ENCODE measurements at regions not wholly inside any gene's neighbourhood (a gene's known extent, or its start where the extent isn't known, plus 50 kb on each side); places are given as distances from the start of the nearest gene placed in this dataset.

DNA sequence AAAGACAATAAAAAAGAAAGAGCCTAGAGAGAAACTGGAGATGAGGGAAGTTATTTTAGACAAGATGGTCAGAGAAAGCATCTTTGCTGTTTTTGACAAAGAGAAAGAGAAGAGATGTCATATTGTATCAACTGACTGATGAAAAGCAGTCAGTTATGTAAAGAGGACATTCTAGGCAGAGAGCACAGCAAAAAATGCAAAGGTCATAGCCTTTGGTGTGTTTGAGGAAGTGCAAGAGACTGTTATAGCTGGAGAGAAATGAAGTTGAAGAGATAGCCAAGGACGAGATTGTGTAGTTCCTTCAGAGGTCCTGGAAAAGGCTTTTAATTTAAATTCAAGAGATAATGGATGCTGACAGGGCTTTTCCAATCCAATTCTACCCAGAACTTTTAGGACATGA, 342.4 kb downstream of the RASEF start:
- DNase-seq = no peak
- H3K9me3 Mint-ChIP-seq = peaks cover 0 to 14% (median 6%) of the 10 kb centered on the region in 8 donors
- Histone ChIP-seq H3K4me3 (ENCODE audit: low read length in 2 of 2) (no peak overlapping the region), H3K36me3 (ENCODE audit: insufficient read depth, low read length) (no peaks in the 10 kb centered on the region), H3K4me1 (ENCODE audit: insufficient read depth, low read length) (no peaks in the 10 kb centered on the region), H3K27ac (ENCODE audit: low read depth, low read length) (no peak overlapping the region), H3K9me3 (ENCODE audit: control insufficient read depth in 1 of 2, low read length in 2 of 2) (no peaks in the 10 kb centered on the region), H3K27me3 (ENCODE audit: insufficient read depth, low read length) (no peaks in the 10 kb centered on the region)
- intact Hi-C loops (cut with micrococcal nuclease) = no loop called here
- no peak overlapping the region for H3K4me3 Mint-ChIP-seq
- ChIA-PET CTCF (ENCODE audit: partially characterized antibody) (no interaction called here), POLR2A (ENCODE audit: partially characterized antibody) (no interaction called here)
- H3K36me3 Mint-ChIP-seq = no peaks in the 10 kb centered on the region
- H3K27ac Mint-ChIP-seq = no peak overlapping the region
- H3K4me1 Mint-ChIP-seq = no peaks in the 10 kb centered on the region
- no peaks in the 10 kb centered on the region for H3K27me3 Mint-ChIP-seq

GRCh38 chr9:82721593-82721992, 341.3 kb downstream of the RASEF start:
- peaks cover 0 to 14% (median 6%) of the 10 kb centered on the region in 8 donors for H3K9me3 Mint-ChIP-seq
- Histone ChIP-seq H3K9me3 (ENCODE audit: control insufficient read depth in 1 of 2, low read length in 2 of 2) (no peaks in the 10 kb centered on the region), H3K27ac (ENCODE audit: low read depth, low read length) (no peak overlapping the region), H3K27me3 (ENCODE audit: insufficient read depth, low read length) (no peaks in the 10 kb centered on the region), H3K36me3 (ENCODE audit: insufficient read depth, low read length) (no peaks in the 10 kb centered on the region), H3K4me3 (ENCODE audit: low read length in 2 of 2) (no peak overlapping the region), H3K4me1 (ENCODE audit: insufficient read depth, low read length) (no peaks in the 10 kb centered on the region)
- no peak overlapping the region for H3K4me3 Mint-ChIP-seq
- no peak for DNase-seq
- no peaks in the 10 kb centered on the region for H3K36me3 Mint-ChIP-seq
- intact Hi-C loops (cut with micrococcal nuclease) = no loop called here
- H3K27ac Mint-ChIP-seq = no peak overlapping the region
- no peaks in the 10 kb centered on the region for H3K27me3 Mint-ChIP-seq
- ChIA-PET CTCF (ENCODE audit: partially characterized antibody) (no interaction called here), POLR2A (ENCODE audit: partially characterized antibody) (no interaction called here)
- no peaks in the 10 kb centered on the region for H3K4me1 Mint-ChIP-seq

GRCh38 chr9:82722051-82722450, 340.9 kb downstream of the RASEF start:
- Mint-ChIP-seq H3K4me1 (no peaks in the 10 kb centered on the region), H3K27ac (no peak overlapping the region), H3K36me3 (no peaks in the 10 kb centered on the region), H3K9me3 (peaks cover 0 to 10% (median 6%) of the 10 kb centered on the region in 8 donors), H3K4me3 (no peak overlapping the region), H3K27me3 (no peaks in the 10 kb centered on the region)
- DNase-seq = no peak
- no peaks in the 10 kb centered on the region for H3K4me1 ChIP-seq (ENCODE audit: insufficient read depth, low read length)
- ChIA-PET CTCF (ENCODE audit: partially characterized antibody) (no interaction called here), POLR2A (ENCODE audit: partially characterized antibody) (no interaction called here)
- H3K27ac ChIP-seq (ENCODE audit: low read depth, low read length) = no peak overlapping the region
- no peaks in the 10 kb centered on the region for H3K9me3 ChIP-seq (ENCODE audit: control insufficient read depth in 1 of 2, low read length in 2 of 2)
- no peak overlapping the region for H3K4me3 ChIP-seq (ENCODE audit: low read length in 2 of 2)
- H3K36me3 ChIP-seq (ENCODE audit: insufficient read depth, low read length) = no peaks in the 10 kb centered on the region
- H3K27me3 ChIP-seq (ENCODE audit: insufficient read depth, low read length) = no peaks in the 10 kb centered on the region
- intact Hi-C loops (cut with micrococcal nuclease) = no loop called here

- Histone ChIP-seq H3K4me1 (ENCODE audit: insufficient read depth, low read length) (no peaks in the 10 kb centered on the region), H3K27ac (ENCODE audit: low read depth, low read length) (no peak overlapping the region), H3K27me3 (ENCODE audit: insufficient read depth, low read length) (no peaks in the 10 kb centered on the region), H3K9me3 (ENCODE audit: control insufficient read depth in 1 of 2, low read length in 2 of 2) (no peaks in the 10 kb centered on the region), H3K4me3 (ENCODE audit: low read length in 2 of 2) (no peak overlapping the region), H3K36me3 (ENCODE audit: insufficient read depth, low read length) (no peaks in the 10 kb centered on the region)
- ChIA-PET CTCF (ENCODE audit: partially characterized antibody) (no interaction called here), POLR2A (ENCODE audit: partially characterized antibody) (no interaction called here)
- Mint-ChIP-seq H3K27me3 (no peaks in the 10 kb centered on the region), H3K36me3 (no peaks in the 10 kb centered on the region), H3K27ac (no peak overlapping the region), H3K4me1 (no peaks in the 10 kb centered on the region), H3K4me3 (no peak overlapping the region), H3K9me3 (peaks cover 0 to 7% (median 5%) of the 10 kb centered on the region in 8 donors)
- DNase-seq = no peak
- intact Hi-C loops (cut with micrococcal nuclease) = no loop called here
Measured at GRCh38 chr9:82722561-82722960, 340.4 kb downstream of the RASEF start.

DNA sequence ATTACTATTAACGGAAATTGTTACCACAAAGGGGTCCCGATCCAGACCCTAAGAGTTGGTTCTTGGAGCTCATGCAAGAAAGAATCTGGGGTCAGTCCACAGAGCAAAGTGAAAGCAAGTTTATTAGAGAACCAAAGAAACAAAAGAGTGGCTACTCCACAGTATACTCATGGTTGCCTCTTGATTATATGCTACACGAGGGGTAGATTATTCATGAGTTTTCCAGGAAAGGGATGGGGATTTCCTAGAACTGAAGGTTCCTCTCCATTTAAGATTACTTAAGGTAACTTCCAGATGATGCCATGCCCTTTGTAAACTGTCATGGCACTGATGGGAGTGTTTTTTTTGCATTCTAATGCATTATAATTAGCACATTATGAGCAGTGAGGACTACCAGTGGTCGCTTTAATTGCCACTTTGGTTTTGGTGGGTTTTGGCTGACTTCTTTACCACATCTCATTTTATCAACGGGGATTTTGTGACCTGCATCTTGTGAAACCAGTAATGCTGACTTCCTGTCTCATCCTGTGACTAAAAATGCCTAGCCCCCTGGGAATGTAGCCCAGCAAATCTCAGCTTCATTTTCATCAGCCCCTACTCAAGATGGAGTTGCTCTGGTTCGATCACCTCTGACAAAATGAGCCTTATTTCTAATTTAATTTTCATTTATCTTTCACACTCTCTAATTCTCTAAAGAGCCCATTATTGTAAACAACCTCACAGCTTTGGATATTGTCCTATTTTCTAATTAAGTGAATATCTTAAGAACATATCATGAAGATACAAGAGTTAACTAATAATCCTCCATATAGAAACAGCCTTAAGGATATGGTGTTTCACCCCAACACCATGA, 336.3 kb downstream of the RASEF start:
- DNase-seq = no peak
- H3K4me3 Mint-ChIP-seq = no peak overlapping the region
- intact Hi-C loops (cut with micrococcal nuclease) = no loop called here
- H3K4me1 ChIP-seq (ENCODE audit: insufficient read depth, low read length) = no peaks in the 10 kb centered on the region
- H3K4me1 Mint-ChIP-seq = no peaks in the 10 kb centered on the region
- no peak overlapping the region for H3K4me3 ChIP-seq (ENCODE audit: low read length in 2 of 2)
- H3K36me3 ChIP-seq (ENCODE audit: insufficient read depth, low read length) = no peaks in the 10 kb centered on the region
- no peaks in the 10 kb centered on the region for H3K27me3 Mint-ChIP-seq
- ChIA-PET POLR2A (ENCODE audit: partially characterized antibody) (no interaction called here), CTCF (ENCODE audit: partially characterized antibody) (no interaction called here)
- H3K9me3 Mint-ChIP-seq = peaks cover 0 to 21% (median 6%) of the 10 kb centered on the region in 8 donors
- H3K36me3 Mint-ChIP-seq = no peaks in the 10 kb centered on the region
- H3K27ac Mint-ChIP-seq = no peak overlapping the region
- H3K27me3 ChIP-seq (ENCODE audit: insufficient read depth, low read length) = no peaks in the 10 kb centered on the region
- no peak overlapping the region for H3K27ac ChIP-seq (ENCODE audit: low read depth, low read length)
- H3K9me3 ChIP-seq (ENCODE audit: control insufficient read depth in 1 of 2, low read length in 2 of 2) = no peaks in the 10 kb centered on the region

DNA sequence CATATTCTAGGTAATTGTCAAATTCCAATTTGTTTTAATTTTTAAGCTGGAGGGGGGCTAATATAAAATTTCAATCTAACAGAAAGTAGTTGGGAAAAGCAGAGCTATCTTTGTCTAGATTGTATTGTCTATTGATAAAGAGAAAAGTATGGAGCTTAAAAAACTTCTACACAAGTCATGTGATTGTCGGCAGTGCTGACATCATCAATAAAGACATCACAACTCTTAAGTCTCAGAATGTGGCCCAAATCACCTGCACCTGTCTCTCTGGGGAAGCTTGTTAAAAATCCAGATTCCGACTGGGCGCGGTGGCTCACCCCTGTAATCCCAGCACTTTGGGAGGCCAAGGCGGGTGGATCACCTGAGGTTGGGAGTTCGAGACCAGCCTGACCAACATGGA, 333.8 kb downstream of the RASEF start:
- intact Hi-C loops (cut with micrococcal nuclease) = no loop called here
- Mint-ChIP-seq H3K36me3 (no peaks in the 10 kb centered on the region), H3K27ac (no peak overlapping the region)

DNA sequence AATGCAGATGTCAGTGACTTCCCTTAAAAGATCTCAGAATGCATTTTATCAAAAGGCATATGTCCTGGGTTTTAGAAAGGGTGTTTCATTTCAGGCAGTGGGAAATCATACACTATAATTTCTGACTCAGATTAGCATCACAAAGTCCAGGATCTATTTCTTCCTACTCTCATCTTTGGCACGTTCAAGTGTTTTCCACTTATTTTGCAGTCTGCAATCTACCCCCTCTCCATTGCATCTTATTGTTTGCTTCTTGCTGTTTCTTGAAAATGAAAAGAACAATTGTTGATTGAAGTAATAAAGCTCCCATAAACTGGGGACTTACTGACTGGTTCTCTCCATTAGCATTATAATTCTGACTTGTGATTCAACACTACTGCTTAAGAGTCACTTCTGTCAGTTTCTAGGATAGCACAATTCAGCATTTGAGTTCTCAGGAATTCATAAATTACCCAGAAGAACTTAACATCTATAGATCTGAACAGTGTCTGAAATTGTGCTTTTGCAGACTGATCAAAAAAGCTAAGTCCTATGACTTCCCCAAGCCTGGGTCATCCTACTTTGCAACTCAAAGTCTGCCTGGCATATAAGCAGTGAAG, 332.9 kb downstream of the RASEF start:
- H3K4me3 Mint-ChIP-seq = no peak overlapping the region
- H3K4me1 ChIP-seq (ENCODE audit: insufficient read depth, low read length) = no peaks in the 10 kb centered on the region
- intact Hi-C loops (cut with micrococcal nuclease) = no loop called here
- no peaks in the 10 kb centered on the region for H3K36me3 Mint-ChIP-seq
- peaks cover 0 to 21% (median 5%) of the 10 kb centered on the region in 8 donors for H3K9me3 Mint-ChIP-seq
- ChIA-PET CTCF (ENCODE audit: partially characterized antibody) (no interaction called here), POLR2A (ENCODE audit: partially characterized antibody) (no interaction called here)
- no peaks in the 10 kb centered on the region for H3K4me1 Mint-ChIP-seq
- no peak overlapping the region for H3K27ac ChIP-seq (ENCODE audit: low read depth, low read length)
- H3K27me3 Mint-ChIP-seq = no peaks in the 10 kb centered on the region
- H3K9me3 ChIP-seq (ENCODE audit: control insufficient read depth in 1 of 2, low read length in 2 of 2) = no peaks in the 10 kb centered on the region
- DNase-seq = no peak
- no peak overlapping the region for H3K4me3 ChIP-seq (ENCODE audit: low read length in 2 of 2)
- no peaks in the 10 kb centered on the region for H3K27me3 ChIP-seq (ENCODE audit: insufficient read depth, low read length)
- no peaks in the 10 kb centered on the region for H3K36me3 ChIP-seq (ENCODE audit: insufficient read depth, low read length)
- H3K27ac Mint-ChIP-seq = no peak overlapping the region

More for the DNA sequence above, 333.8 kb downstream of the RASEF start:
- H3K4me3 Mint-ChIP-seq = no peak overlapping the region
- H3K9me3 ChIP-seq (ENCODE audit: control insufficient read depth in 1 of 2, low read length in 2 of 2) = no peaks in the 10 kb centered on the region
- H3K27ac ChIP-seq (ENCODE audit: low read depth, low read length) = no peak overlapping the region
- H3K4me1 Mint-ChIP-seq = no peaks in the 10 kb centered on the region
- H3K4me3 ChIP-seq (ENCODE audit: low read length in 2 of 2) = no peak overlapping the region
- H3K9me3 Mint-ChIP-seq = peaks cover 0 to 21% (median 5%) of the 10 kb centered on the region in 8 donors
- H3K36me3 ChIP-seq (ENCODE audit: insufficient read depth, low read length) = no peaks in the 10 kb centered on the region
- CTCF ChIA-PET (ENCODE audit: partially characterized antibody) = no interaction called here
- DNase-seq = no peak
- H3K27me3 ChIP-seq (ENCODE audit: insufficient read depth, low read length) = no peaks in the 10 kb centered on the region
- POLR2A ChIA-PET (ENCODE audit: partially characterized antibody) = no interaction called here
- H3K27me3 Mint-ChIP-seq = no peaks in the 10 kb centered on the region
- no peaks in the 10 kb centered on the region for H3K4me1 ChIP-seq (ENCODE audit: insufficient read depth, low read length)
